SK-N-MC (cell line): ENCODE measurements at regions not wholly inside any gene's neighbourhood (a gene's known extent, or its start where the extent isn't known, plus 50 kb on each side); places are given as distances from the start of the nearest gene placed in this dataset.

ENCODE experiments used
- EZH2 ChIP-seq: fragments of 200-600 bp; sonication (generic); IDR thresholded peaks from one replicate; pipeline ENCODE4 v1.6.1; 2017; ENCODE audit warnings: antibody characterized with exemption
- FOXP2 ChIP-seq: optimal IDR thresholded peaks from 2 replicates; pipeline ENCODE3; 2011; ENCODE audit warnings: mild to moderate bottlenecking, moderate library complexity; ENCODE audit not compliant: insufficient read depth; ENCODE audit errors: extremely low read length, control extremely low read depth
- POLR2AphosphoS5 ChIP-seq: IDR thresholded peaks from 2 replicates; pipeline ENCODE4 v1.6.1; 2012; ENCODE audit warnings: mild to moderate bottlenecking, low read depth, low read length, borderline replicate concordance

GRCh38 chr6:104640761-104641160, 219.0 kb downstream of the HACE1 start:
- TF ChIP-seq EZH2 (no peak), POLR2AphosphoS5 (no peak), FOXP2 (no peak)
